ENCODE measurements at regions not wholly inside any gene's neighbourhood (a gene's known extent, or its start where the extent isn't known, plus 50 kb on each side); places are given as distances from the start of the nearest gene placed in this dataset.

- no peak for DNase-seq
These were observed 152.1 kb upstream of the ISX start for GRCh38 chr22:34913826-34914225.

GRCh38 chr22:34914846-34915245, 151.1 kb upstream of the ISX start:
- DNase-seq, result no peak

- DNase-seq, result no peak
These were observed 148.7 kb upstream of the ISX start for GRCh38 chr22:34917239-34917638.

- no peak for DNase-seq
These were observed 134.9 kb upstream of the ISX start for GRCh38 chr22:34931026-34931425.

GRCh38 chr22:34934261-34934660, 131.7 kb upstream of the ISX start:
- no peak for DNase-seq

- no peak for DNase-seq
These were observed 122.1 kb upstream of the ISX start for GRCh38 chr22:34943830-34944229.

- DNase-seq, result no peak
These were observed 119.5 kb upstream of the ISX start for GRCh38 chr22:34946339-34946985.

- peak; percentile 67 for DNase-seq
These were observed 115.5 kb upstream of the ISX start for GRCh38 chr22:34950489-34950888.

- DNase-seq, result no peak
These were observed 114.7 kb upstream of the ISX start for GRCh38 chr22:34951212-34951611.

- no peak for DNase-seq
These were observed 106.0 kb upstream of the ISX start for GRCh38 chr22:34960005-34960404.

GRCh38 chr22:34966980-34967565, 98.9 kb upstream of the ISX start:
- DNase-seq, result no peak

GRCh38 chr22:34969001-34969790, 96.8 kb upstream of the ISX start:
- DNase-seq, result no peak

GRCh38 chr22:34971456-34971855, 94.5 kb upstream of the ISX start:
- DNase-seq, result no peak

GRCh38 chr22:34972191-34972897, 93.6 kb upstream of the ISX start:
- DNase-seq, result no peak

GRCh38 chr22:34973016-34973415, 92.9 kb upstream of the ISX start:
- no peak for DNase-seq

GRCh38 chr22:34973926-34974325, 92.0 kb upstream of the ISX start:
- no peak for DNase-seq

- no peak for DNase-seq
These were observed 90.2 kb upstream of the ISX start for GRCh38 chr22:34975721-34976120.

GRCh38 chr22:34976474-34976873, 89.5 kb upstream of the ISX start:
- DNase-seq, result no peak

GRCh38 chr22:34976886-34977285, 89.1 kb upstream of the ISX start:
- DNase-seq, result no peak

- peak; percentile 25 for DNase-seq
These were observed 79.4 kb upstream of the ISX start for GRCh38 chr22:34986523-34986922.

- DNase-seq, result no peak
These were observed 73.3 kb upstream of the ISX start for GRCh38 chr22:34992672-34993071.

GRCh38 chr22:34993548-34993947, 72.4 kb upstream of the ISX start:
- DNase-seq, result no peak
